ENCODE measurements at regions not wholly inside any gene's neighbourhood (a gene's known extent, or its start where the extent isn't known, plus 50 kb on each side); places are given as distances from the start of the nearest gene placed in this dataset.
A peak's percentile ranks its signal among the peaks of the same experiment; 100 is the strongest.
"Not testable (repeated sequence)": the region's sequence is repeated elsewhere in the genome, so short reads cannot be mapped to it uniquely, and the experiment has no call there.

DNA sequence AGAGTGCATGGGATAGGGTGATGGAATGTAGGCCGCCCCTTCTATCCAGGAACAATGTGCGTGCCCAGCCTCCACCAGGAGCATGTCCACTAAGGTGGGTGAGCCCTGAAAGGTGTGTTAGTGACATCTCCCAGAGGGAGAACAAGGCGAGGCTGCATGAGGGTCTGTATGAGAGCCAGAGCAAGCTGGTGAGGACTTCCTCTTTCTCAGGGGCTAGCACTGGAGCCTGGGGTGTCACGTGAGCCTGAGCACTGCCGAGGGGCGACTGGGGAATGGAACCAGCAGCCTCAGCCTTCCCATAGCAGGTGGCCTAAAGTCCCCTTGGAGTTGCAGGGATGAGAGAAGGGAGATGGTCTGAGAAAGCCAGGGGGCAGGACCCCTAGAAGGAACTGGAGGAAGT lies 156.3 kb upstream of the COBL start:
- no peak for DNase-seq

- no peak for DNase-seq
Observed at GRCh38 chr7:51471981-51472296, 155.3 kb upstream of the COBL start.

DNA sequence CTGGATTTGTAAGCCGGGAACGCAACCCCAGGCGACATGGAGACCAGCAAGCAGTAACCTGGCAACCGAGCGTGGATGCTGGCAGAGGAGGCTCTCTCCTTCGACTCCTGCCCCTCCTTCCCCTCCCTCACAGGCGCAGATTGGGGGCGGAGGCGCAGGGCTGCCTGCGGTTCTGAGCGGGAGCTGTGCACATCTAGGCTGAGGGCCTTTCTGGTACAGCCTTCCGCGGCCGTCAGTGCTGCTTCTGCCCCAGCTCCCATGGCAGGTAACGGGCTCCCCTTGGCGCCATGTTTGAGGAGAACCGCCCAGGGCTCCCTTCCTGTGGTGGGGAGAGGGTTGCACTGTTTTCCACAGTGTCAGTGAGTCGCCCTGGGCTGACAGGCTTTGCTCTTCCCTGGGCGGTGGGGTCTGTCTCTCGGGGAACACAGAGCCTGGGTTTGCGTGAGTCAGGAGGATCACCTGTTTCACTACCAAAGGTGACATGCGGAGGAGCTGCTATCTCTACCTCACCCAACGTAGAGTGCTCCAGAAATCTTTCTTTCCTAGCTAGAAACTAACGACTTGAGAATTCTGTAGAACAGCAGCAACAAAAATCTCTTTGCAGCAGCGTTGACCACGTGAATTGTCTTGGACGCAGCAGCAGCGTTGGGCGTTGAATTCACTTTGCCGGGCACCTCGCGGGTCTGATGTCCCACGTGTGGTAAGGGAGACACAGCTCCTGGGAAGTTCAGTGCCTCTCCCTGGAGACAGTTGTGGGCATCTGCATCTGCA lies 154.8 kb upstream of the COBL start:
- DNase-seq = no peak

DNA sequence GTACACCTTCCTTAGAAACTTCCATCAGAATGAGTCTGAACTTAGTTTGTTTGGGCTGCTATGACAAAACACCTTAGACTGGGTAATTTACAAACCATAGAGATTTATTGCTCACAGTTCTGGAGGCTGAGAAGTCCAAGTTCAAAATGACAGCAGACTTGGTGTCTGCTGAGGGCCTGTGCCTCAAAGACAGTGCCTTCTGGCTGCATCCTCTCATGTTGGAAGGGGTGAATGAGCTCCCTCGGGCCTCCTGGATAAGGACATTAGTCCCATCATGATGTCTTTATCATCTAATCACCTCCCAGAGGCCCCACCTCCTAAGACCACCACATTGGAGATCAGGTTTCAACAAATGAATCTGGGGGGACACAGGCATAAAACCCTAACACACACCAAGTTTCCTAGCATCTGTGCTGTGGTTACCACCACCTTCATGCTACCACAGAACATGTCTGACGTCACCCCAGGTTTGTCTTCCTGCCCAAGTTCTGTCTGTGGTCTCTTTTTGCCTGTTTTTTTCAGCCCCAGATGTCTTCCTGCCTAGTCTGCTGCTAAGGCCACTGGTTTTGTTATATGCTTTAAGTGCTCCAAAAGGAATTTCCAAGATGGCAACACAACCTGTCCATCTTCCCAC lies 150.9 kb upstream of the COBL start:
- no peak for DNase-seq

GRCh38 chr7:51459809-51460208 lies 143.2 kb upstream of the COBL start:
- DNase-seq = no peak

- DNase-seq = no peak
Observed at GRCh38 chr7:51458693-51459092, 142.1 kb upstream of the COBL start.

DNA sequence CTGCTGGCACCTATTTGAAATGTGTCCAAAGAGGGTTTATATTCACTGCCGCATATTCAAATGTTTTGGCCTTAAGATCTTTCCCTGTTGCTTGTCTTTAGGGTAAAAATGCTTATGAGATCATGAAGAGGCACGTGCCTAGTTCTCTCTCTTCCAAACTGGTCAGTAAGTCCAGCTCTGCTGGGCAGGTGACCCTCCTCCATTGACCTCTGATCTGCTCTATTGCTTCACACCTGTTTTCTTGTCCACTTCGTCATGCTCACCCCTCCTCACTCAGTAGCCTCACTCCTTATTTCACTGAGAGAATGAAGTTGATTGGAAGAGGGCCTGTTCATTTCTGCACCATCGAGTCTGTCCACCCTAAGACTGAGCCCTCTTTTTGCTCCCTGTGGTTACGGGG lies 140.5 kb upstream of the COBL start:
- DNase-seq = no peak

GRCh38 chr7:51456431-51457060 lies 139.9 kb upstream of the COBL start:
- DNase-seq = no peak

DNA sequence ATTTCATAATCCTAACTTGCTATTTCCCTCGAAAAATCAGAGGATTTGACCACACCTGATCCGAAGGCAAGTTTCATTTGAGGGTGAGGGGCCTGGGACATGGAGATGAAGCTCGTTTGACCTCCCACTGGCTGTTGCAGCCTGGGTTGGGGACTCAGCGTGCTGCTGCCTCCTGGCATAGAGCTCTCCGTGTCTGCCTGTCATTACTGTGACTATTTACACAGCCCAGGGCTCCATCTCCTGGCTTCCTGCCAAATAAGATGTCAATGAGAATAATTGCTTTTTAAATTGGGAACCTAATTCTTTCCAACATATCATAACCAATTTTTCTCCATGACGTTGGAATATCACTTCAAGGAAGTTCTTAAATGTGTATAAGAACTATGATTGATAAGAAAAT lies 139.3 kb upstream of the COBL start:
- DNase-seq = no peak

- DNase-seq = no peak
Observed at GRCh38 chr7:51455513-51455912, 138.9 kb upstream of the COBL start.

- DNase-seq = no peak
Observed at GRCh38 chr7:51455086-51455485, 138.5 kb upstream of the COBL start.

GRCh38 chr7:51452694-51453093 lies 136.1 kb upstream of the COBL start:
- no peak for DNase-seq

DNA sequence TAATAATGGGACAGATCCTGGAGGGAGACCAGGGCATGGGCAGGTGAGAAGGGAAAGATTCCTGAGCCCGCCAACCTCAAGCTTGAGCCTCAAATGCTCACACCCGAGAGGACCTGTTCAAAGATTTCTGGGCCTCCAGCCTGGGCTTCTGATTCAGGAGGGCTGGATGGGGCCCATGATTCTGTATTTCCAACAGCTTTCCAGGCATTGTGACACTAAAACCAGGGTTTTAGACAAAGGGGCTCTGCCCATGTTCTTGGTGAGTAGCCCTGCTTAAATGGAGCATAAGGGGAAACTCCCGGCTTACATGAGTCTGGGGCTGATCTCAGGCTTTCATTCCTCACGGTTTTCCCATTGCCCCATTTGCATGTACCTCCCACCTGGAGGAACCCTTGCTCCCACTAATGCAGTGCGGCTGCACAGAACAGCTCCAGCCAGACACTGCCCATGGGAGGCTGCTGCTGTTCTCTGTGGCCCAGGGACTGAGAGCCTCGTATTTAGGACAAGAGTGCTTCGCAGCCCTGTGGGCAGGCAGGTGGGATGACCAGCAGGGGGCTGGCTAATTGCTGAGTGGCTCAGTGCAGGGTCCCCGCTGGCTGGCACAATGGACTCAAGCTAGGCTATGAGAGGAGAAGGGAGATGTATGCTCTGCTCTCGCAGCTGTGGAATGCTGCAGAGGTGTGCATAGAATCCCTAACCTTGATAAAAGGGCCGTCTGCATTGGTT lies 135.3 kb upstream of the COBL start:
- DNase-seq = no peak

DNA sequence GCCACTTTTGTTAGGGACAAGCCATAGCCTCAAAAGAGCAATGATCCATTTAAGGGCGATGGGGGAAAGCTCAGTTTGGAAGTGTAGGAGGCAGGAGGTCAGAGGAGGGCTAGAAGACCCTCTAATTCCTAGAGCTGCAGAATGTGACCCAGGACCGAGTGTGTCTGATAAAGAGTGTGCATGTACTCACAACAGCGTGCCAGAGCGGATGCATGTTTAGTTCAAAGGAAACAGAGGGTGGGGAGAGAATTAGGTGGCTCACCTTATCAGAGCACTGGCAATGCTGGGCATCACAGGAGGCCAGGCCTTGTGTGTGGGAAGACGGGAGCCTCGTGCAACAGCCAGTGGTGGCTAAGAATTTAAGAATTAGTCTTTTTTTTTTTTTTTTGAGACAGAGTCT lies 133.9 kb upstream of the COBL start:
- no peak for DNase-seq

GRCh38 chr7:51446785-51447184 lies 130.2 kb upstream of the COBL start:
- DNase-seq = no peak

DNA sequence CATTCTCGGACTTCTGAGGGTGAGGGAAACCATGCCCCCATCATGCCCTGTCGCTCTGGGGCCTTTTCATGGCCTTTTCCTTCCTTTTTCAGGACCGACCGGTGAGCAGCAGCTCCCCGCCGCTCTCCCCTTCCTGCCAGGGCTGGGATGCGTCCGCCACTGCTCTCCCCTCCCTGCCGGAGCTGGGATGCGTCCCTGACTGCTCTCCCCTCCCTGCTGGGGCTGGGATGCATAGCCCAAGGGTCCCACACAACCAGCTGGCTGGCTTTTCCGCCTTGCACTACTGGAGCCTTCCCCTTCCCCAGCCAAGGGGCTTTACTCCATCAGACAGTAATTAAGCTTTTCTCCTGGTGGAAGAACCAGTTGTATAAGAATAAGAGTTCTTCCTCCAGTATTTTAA lies 129.7 kb upstream of the COBL start:
- DNase-seq = no peak

DNA sequence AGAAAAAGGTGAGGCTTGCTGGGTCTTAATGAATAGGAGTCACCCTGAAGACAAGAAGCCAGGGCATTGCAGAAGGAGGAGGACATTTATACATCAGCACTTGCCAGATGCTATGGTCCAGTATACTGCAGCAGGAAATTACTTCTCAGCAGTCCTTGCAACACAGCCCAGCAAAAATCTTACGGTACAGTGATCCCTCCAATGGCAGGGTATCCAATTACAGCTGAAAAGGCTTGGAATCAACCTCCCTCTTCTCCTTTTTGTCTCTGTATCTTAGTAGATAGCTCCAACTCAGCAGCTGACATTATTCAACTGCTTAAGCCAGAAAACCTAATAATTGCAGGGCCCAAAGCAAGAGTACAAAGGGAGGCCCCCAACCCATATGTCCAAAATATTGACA lies 128.3 kb upstream of the COBL start:
- DNase-seq = no peak

- peak; percentile 8 for DNase-seq
Observed at GRCh38 chr7:51430480-51431086, 114.0 kb upstream of the COBL start.

DNA sequence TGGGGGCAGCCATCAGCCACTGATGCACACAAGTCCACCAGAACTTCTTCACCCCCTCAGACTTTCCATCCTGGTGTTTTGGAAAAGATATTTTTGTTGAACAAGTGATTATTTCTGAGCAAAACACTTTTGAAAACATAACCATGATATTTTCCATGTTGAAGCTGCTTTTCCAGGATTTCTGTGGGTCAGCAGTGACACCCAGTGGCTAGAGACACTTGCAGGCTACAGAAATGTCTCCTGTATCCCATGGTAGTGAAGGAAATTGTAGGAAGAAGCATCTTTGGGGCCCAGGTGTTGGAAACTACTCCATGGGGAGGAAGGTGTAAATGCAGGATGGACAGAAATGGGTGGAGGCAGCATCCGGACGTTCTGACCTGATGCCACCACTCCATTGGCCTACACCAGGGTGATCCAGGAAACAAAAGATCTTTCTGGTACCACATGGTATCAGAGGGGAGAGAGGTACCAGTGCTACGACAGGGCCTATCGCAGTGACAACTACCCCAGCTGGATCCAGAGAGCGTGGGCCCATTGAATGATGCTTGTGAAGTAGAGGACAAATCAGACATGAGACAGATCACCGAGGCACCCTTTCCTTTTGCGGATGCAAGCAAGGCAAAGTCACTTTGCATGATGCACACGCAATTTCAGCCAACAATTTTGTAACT lies 111.7 kb upstream of the COBL start:
- DNase-seq = no peak

DNA sequence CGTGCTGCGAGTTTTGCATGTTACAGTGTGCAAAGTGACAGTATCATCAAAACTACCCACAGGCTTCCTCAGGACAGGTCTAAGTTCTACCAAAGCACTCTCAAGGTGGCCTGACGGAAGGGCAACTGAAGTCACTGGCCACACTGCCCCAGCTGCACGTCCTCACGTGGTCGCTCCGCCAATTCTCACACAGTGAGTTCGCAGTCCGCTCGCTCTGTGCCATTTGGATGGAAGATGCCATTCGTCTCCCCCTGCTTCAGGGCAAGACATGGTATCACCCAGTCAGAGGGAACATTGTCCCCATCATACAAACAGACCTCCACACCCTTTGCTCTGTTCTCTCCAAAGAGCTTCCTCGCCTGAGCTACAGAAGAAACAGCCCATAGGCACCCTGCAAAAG lies 109.6 kb upstream of the COBL start:
- no peak for DNase-seq

- DNase-seq = not testable (repeated sequence)
Observed at GRCh38 chr7:51409934-51410333, 93.3 kb upstream of the COBL start.

DNA sequence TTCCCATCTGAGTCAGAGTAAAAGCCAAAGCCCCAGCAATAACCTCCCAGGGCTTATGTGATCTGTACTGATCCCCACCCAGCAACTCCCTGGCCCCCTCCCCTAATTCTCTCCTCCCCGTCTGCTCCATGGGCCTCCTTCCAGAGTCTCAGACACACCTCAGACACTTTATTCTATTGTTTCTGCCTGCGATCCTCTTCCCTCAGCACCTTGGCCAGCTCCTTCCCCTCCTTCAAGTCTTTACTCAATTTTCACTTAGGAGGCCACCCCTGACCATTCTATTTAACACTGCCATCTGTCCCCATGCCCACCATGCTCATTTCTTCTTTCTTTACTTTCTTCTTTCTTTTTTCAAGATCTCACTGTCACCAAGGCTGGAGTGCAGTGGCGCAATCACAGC lies 81.0 kb upstream of the COBL start:
- not testable (repeated sequence) for DNase-seq

GRCh38 chr7:51393003-51393402 lies 76.4 kb upstream of the COBL start:
- not testable (repeated sequence) for DNase-seq

Data from effector CD4-positive, alpha-beta T cell (primary cell).